Skeletal muscle satellite cell (primary cell): ENCODE measurements at regions not wholly inside any gene's neighbourhood (a gene's known extent, or its start where the extent isn't known, plus 50 kb on each side); places are given as distances from the start of the nearest gene placed in this dataset.

Source experiments
- H3K27me3 ChIP-seq: 2 replicates; pipeline ENCODE4 v1.7.0; 2013; ENCODE audit warnings: low read length; ENCODE audit not compliant: control insufficient read depth, insufficient read depth
- H3K36me3 ChIP-seq: 2 replicates; pipeline ENCODE4 v1.7.0; 2013; ENCODE audit warnings: mild to moderate bottlenecking, control low read depth, low read length; ENCODE audit not compliant: insufficient read depth
- H3K4me1 ChIP-seq: 2 replicates; pipeline ENCODE4 v1.7.0; 2013; ENCODE audit warnings: low read length; ENCODE audit not compliant: control insufficient read depth, insufficient read depth
- H3K4me2 ChIP-seq: 2 replicates; pipeline ENCODE4 v1.7.0; 2013; ENCODE audit warnings: mild to moderate bottlenecking, low read length
- H3K4me3 ChIP-seq: 2 replicates; pipeline ENCODE4 v1.7.0; 2013; ENCODE audit warnings: low read length
- H3K9ac ChIP-seq: 2 replicates; pipeline ENCODE4 v1.7.0; 2013; ENCODE audit warnings: mild to moderate bottlenecking, low read depth, low read length, moderate library complexity
- H3K9me3 ChIP-seq: replicated peaks from 2 replicates; pipeline ENCODE4 v1.7.0; 2013; ENCODE audit warnings: mild to moderate bottlenecking, control low read depth, low read length

GRCh38 chr4:97360733-97361132, 782.5 kb downstream of the STPG2 start:
- no peak overlapping the region for H3K4me3 ChIP-seq
- no peaks in the 10 kb centered on the region for H3K27me3 ChIP-seq
- H3K36me3 ChIP-seq, result no peaks in the 10 kb centered on the region
- H3K4me2 ChIP-seq, result no peak overlapping the region
- H3K4me1 ChIP-seq, result no peaks in the 10 kb centered on the region
- H3K9ac ChIP-seq, result no peak overlapping the region
- no peaks in the 10 kb centered on the region for H3K9me3 ChIP-seq

DNA sequence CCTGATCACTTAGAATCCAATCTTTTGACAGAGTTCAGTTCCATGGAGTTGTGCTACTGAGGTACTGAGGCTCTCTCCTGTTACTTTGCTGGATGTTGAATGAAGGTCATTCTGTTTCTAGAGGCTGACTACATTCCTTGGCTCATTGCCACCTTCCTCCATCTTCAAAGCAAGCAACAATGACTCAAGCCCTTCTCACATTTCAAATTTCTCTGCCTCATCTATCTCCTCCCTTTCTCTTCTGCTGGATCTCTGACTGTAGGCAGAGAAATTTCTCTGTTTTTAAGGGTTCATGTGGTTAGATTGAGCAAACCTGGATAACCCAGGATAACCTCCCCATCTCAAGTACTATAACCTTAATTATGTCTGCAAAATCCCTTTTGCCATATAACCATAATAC, 775.4 kb downstream of the STPG2 start:
- Histone ChIP-seq H3K4me3 (no peak overlapping the region), H3K9me3 (no peaks in the 10 kb centered on the region)

DNA sequence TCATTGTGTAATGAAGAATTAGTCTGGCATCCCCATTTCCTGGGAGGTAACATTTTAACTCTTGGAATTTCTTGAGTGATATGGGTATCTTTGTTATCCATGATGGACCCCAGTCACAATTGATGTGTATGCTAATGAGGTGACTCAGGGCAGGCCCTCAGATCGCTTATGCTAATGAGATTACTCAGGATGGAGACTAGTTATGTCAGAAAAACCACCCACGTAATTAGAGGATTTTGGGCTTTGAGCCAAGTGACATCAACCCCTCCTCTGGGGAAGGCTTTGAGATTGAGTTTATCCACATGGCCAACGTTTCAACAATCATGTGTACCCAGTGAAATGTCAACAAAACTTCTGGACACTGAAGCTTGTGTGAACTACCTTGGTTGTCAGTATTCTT, 772.7 kb downstream of the STPG2 start:
- H3K9me3 ChIP-seq, result peaks cover 6% of the 10 kb centered on the region
- no peak overlapping the region for H3K9ac ChIP-seq
- no peaks in the 10 kb centered on the region for H3K4me1 ChIP-seq
- no peak overlapping the region for H3K4me2 ChIP-seq
- H3K36me3 ChIP-seq, result no peaks in the 10 kb centered on the region
- no peak overlapping the region for H3K4me3 ChIP-seq
- no peaks in the 10 kb centered on the region for H3K27me3 ChIP-seq

More for the DNA sequence above, 775.4 kb downstream of the STPG2 start:
- H3K36me3 ChIP-seq, result no peaks in the 10 kb centered on the region
- no peak overlapping the region for H3K4me2 ChIP-seq
- H3K9ac ChIP-seq, result no peak overlapping the region
- H3K4me1 ChIP-seq, result no peaks in the 10 kb centered on the region
- H3K27me3 ChIP-seq, result no peaks in the 10 kb centered on the region

- Histone ChIP-seq H3K4me3 (no peak overlapping the region), H3K27me3 (no peaks in the 10 kb centered on the region), H3K36me3 (no peaks in the 10 kb centered on the region), H3K4me2 (no peak overlapping the region), H3K9me3 (peaks cover 6% of the 10 kb centered on the region), H3K4me1 (no peaks in the 10 kb centered on the region), H3K9ac (no peak overlapping the region)
Measured at GRCh38 chr4:97374526-97374925, 768.8 kb downstream of the STPG2 start.

GRCh38 chr4:97386969-97387368, 756.3 kb downstream of the STPG2 start:
- H3K4me3 ChIP-seq, result no peak overlapping the region
- peaks cover 6% of the 10 kb centered on the region for H3K9me3 ChIP-seq
- no peak overlapping the region for H3K9ac ChIP-seq
- no peak overlapping the region for H3K4me2 ChIP-seq
- H3K27me3 ChIP-seq, result no peaks in the 10 kb centered on the region
- H3K36me3 ChIP-seq, result no peaks in the 10 kb centered on the region
- H3K4me1 ChIP-seq, result no peaks in the 10 kb centered on the region

- Histone ChIP-seq H3K4me3 (no peak overlapping the region), H3K9me3 (peaks cover 4% of the 10 kb centered on the region), H3K4me1 (no peaks in the 10 kb centered on the region), H3K27me3 (no peaks in the 10 kb centered on the region), H3K9ac (no peak overlapping the region), H3K4me2 (no peak overlapping the region), H3K36me3 (no peaks in the 10 kb centered on the region)
Measured at GRCh38 chr4:97394653-97395052, 748.6 kb downstream of the STPG2 start.

GRCh38 chr4:97396097-97396496, 747.2 kb downstream of the STPG2 start:
- no peak overlapping the region for H3K4me3 ChIP-seq
- H3K9me3 ChIP-seq, result peaks cover 4% of the 10 kb centered on the region
- H3K9ac ChIP-seq, result no peak overlapping the region
- no peaks in the 10 kb centered on the region for H3K4me1 ChIP-seq
- H3K27me3 ChIP-seq, result no peaks in the 10 kb centered on the region
- no peaks in the 10 kb centered on the region for H3K36me3 ChIP-seq
- H3K4me2 ChIP-seq, result no peak overlapping the region

- Histone ChIP-seq H3K4me1 (no peaks in the 10 kb centered on the region), H3K36me3 (no peaks in the 10 kb centered on the region), H3K27me3 (no peaks in the 10 kb centered on the region), H3K9me3 (peaks cover 4% of the 10 kb centered on the region), H3K9ac (no peak overlapping the region), H3K4me3 (no peak overlapping the region), H3K4me2 (no peak overlapping the region)
Measured at GRCh38 chr4:97396605-97397004, 746.7 kb downstream of the STPG2 start.

DNA sequence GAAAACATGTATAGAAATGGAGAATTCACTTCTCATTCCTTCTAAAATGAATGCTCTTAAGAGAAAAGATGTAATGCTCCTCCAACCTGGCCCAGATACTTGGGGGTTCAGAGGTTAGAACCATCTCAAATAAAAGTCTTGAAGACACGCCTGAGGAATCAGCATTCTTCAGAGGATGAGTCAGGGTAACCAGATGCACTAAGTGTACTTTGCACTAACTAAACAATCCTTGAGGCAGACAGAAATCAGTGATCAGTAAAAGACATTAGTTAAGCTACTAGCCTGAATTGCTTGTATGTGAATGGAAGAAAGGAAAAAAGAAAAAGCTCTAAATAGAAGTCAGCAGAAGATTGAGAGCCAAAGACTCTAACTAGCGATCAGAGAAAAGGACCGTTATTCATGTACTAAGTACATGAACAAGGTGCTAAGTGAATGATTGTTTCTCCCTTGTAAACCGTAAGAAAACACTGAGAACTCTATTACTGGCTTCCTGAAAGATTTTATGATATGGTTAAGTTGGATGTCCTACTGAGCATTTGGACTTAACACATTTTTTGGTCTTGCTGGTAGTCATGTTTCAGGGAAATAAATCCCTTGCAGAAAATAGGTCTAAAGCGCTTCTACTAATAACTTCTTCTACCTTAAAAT, 738.3 kb downstream of the STPG2 start:
- H3K9me3 ChIP-seq, result peaks cover 2% of the 10 kb centered on the region

GRCh38 chr4:97411356-97411755, 731.9 kb downstream of the STPG2 start:
- H3K4me1 ChIP-seq, result no peaks in the 10 kb centered on the region
- H3K9me3 ChIP-seq, result peaks cover 7% of the 10 kb centered on the region
- H3K9ac ChIP-seq, result no peak overlapping the region
- no peaks in the 10 kb centered on the region for H3K36me3 ChIP-seq
- no peak overlapping the region for H3K4me3 ChIP-seq
- H3K4me2 ChIP-seq, result no peak overlapping the region
- H3K27me3 ChIP-seq, result no peaks in the 10 kb centered on the region

More for the DNA sequence above, 738.3 kb downstream of the STPG2 start:
- no peaks in the 10 kb centered on the region for H3K36me3 ChIP-seq
- H3K27me3 ChIP-seq, result no peaks in the 10 kb centered on the region
- no peak overlapping the region for H3K4me2 ChIP-seq
- no peaks in the 10 kb centered on the region for H3K4me1 ChIP-seq
- no peak overlapping the region for H3K4me3 ChIP-seq
- H3K9ac ChIP-seq, result no peak overlapping the region

DNA sequence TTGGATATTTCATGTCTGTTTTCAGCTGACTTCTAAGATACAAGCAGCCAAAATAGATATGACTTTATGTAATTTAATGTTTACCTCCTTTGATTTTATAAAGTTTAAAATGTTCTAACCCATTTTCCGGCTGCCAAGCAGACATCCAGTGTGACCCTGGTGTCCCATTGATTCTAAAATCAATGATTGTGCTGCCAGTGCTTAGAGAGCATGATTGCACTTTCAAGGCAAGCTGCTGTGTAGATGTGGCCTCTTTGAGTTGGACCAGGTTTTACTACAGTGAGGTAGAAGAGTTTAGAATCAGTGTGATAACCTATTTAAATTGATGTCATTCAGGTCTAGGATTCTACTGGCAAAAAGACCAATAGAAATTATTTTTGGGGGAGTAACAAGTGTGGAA, 730.9 kb downstream of the STPG2 start:
- Histone ChIP-seq H3K36me3 (no peaks in the 10 kb centered on the region), H3K4me1 (no peaks in the 10 kb centered on the region), H3K4me2 (no peak overlapping the region), H3K27me3 (no peaks in the 10 kb centered on the region), H3K4me3 (no peak overlapping the region), H3K9me3 (peaks cover 7% of the 10 kb centered on the region), H3K9ac (no peak overlapping the region)

DNA sequence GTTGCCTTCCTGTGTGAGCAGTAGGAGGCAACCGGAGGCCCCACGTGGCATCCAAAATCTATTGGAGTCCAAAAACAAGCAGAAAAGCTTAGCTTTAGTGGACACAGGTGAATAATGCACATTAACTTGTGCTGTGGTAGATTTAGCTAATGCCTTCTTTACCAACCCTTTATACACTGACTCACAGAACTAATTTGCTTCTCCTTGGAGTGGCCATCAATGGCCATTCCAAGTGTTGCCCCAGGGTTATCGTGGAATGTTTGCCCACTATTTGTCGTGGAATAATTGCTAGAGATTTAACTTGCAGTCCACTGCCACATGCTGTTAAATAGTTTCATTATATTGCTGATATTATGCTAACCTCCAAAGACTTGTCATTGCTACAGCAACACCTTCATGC, 729.1 kb downstream of the STPG2 start:
- no peak overlapping the region for H3K9ac ChIP-seq
- H3K4me1 ChIP-seq, result no peaks in the 10 kb centered on the region
- peaks cover 5% of the 10 kb centered on the region for H3K9me3 ChIP-seq
- H3K27me3 ChIP-seq, result no peaks in the 10 kb centered on the region
- H3K36me3 ChIP-seq, result no peaks in the 10 kb centered on the region
- H3K4me3 ChIP-seq, result no peak overlapping the region
- H3K4me2 ChIP-seq, result no peak overlapping the region
